CD4-positive, CD25-positive, alpha-beta regulatory T cell (primary cell): ENCODE measurements at regions not wholly inside any gene's neighbourhood (a gene's known extent, or its start where the extent isn't known, plus 50 kb on each side); places are given as distances from the start of the nearest gene placed in this dataset.
"Not testable (repeated sequence)": the region's sequence is repeated elsewhere in the genome, so short reads cannot be mapped to it uniquely, and the experiment has no call there.

Source experiments
- ATAC-seq, 2 donors: fragments of 150-1000 bp; cut with Tn5 transposase; one replicate each; pipeline ENCODE4 v1.10.0; 2021; ENCODE audit warnings: low read depth in 2 of 2, moderate number of reproducible peaks in 2 of 2, moderate library complexity in 1 of 2
- DNase-seq, 3 donors: peaks; one replicate each; pipeline versions ENCODE4 v3.0.0 to v3.0.0-alpha.2; 2012 to 2022; ENCODE audit warnings: mixed read lengths in 1 of 3
- H3K27ac ChIP-seq: one replicate; pipeline ENCODE4 v1.7.0; 2013; ENCODE audit warnings: mild to moderate bottlenecking, low read length; ENCODE audit not compliant: insufficient read depth, poor library complexity, severe bottlenecking
- H3K27me3 ChIP-seq: one replicate; pipeline ENCODE4 v1.7.0; 2013; ENCODE audit warnings: low read length; ENCODE audit not compliant: control insufficient read depth, insufficient read depth
- H3K36me3 ChIP-seq: one replicate; pipeline ENCODE4 v1.7.0; 2013; ENCODE audit warnings: mild to moderate bottlenecking, low read length, moderate library complexity; ENCODE audit not compliant: control insufficient read depth, insufficient read depth
- H3K4me1 ChIP-seq: 2 replicates; pipeline ENCODE4 v1.7.0; 2013; ENCODE audit warnings: mild to moderate bottlenecking, low read length; ENCODE audit not compliant: insufficient read depth, control insufficient read depth, poor library complexity, severe bottlenecking
- H3K4me3 ChIP-seq: one replicate; pipeline ENCODE4 v1.7.0; 2013; ENCODE audit warnings: low read depth, mild to moderate bottlenecking, low read length, moderate library complexity
- H3K9me3 ChIP-seq, 2 experiments: 1 replicate in 1 of 2; 2 replicates in 1 of 2; pipeline ENCODE4 v1.7.0; 2013; ENCODE audit warnings: low read length in 2 of 2, mild to moderate bottlenecking in 1 of 2, moderate library complexity in 1 of 2; ENCODE audit not compliant: control insufficient read depth in 2 of 2
- H3K27ac Mint-ChIP-seq, 3 donors: one replicate each; pipeline ENCODE4 v1.8.0; 2020 to 2022; ENCODE audit warnings: mild to moderate bottlenecking in 3 of 3, mixed read lengths in 3 of 3, moderate library complexity in 2 of 3
- H3K27me3 Mint-ChIP-seq: one replicate; pipeline ENCODE4 v1.8.0; 2022; ENCODE audit warnings: mild to moderate bottlenecking, mixed read lengths
- H3K36me3 Mint-ChIP-seq: one replicate; pipeline ENCODE4 v1.8.0; 2020; ENCODE audit warnings: mixed read lengths
- H3K4me1 Mint-ChIP-seq, 4 donors: one replicate each; pipeline ENCODE4 v1.8.0; 2020 to 2022; ENCODE audit warnings: mixed read lengths in 4 of 4, mild to moderate bottlenecking in 1 of 4
- H3K4me3 Mint-ChIP-seq, 4 donors: one replicate each; pipeline ENCODE4 v1.8.0; 2020 to 2022; ENCODE audit warnings: mild to moderate bottlenecking in 4 of 4, mixed read lengths in 4 of 4, moderate library complexity in 3 of 4
- H3K9me3 Mint-ChIP-seq, 7 donors: one replicate each; pipeline ENCODE4 v1.8.0; 2020 to 2022; ENCODE audit warnings: mixed read lengths in 7 of 7, mild to moderate bottlenecking in 3 of 7, moderate library complexity in 2 of 7

DNA sequence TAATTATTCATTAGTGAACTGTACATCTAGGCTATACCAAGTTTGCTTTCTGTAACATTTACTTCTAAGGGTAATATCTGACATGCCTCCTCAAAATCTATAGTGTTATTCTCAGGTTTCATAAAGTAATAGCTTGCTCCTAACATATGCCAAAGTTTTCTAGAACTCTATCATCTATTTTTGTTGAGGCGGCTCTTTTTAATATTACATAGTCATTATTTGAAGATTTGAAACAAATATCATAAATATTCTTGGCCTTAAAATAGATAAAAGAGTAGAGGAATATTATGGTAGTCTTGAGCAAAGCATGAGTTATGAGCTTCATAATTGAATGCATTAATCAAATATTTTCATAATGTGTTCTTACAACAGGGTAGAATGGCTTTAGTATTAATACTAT is 327.2 kb upstream of the KCND2 start:
- Histone ChIP-seq H3K4me3 (no peak overlapping the region), H3K27ac (no peak overlapping the region), H3K27me3 (no peaks in the 10 kb centered on the region), H3K36me3 (no peaks in the 10 kb centered on the region), H3K4me1 (no peaks in the 10 kb centered on the region), H3K9me3 (no peaks in the 10 kb centered on the region)
- Mint-ChIP-seq H3K4me1 (no peaks in the 10 kb centered on the region), H3K4me3 (no peak overlapping the region), H3K27ac (no peak overlapping the region), H3K36me3 (no peaks in the 10 kb centered on the region), H3K27me3 (no peaks in the 10 kb centered on the region), H3K9me3 (peaks cover 0 to 19% (median 3%) of the 10 kb centered on the region in 7 donors)
- DNase-seq (no peak), ATAC-seq (no peak)

- H3K4me3 Mint-ChIP-seq = no peak overlapping the region
- Histone ChIP-seq H3K4me1 (no peaks in the 10 kb centered on the region), H3K27me3 (no peaks in the 10 kb centered on the region), H3K36me3 (no peaks in the 10 kb centered on the region), H3K27ac (no peak overlapping the region), H3K4me3 (no peak overlapping the region), H3K9me3 (no peaks in the 10 kb centered on the region)
- H3K27ac Mint-ChIP-seq = no peak overlapping the region
- H3K9me3 Mint-ChIP-seq = peaks cover 0 to 15% (median 3%) of the 10 kb centered on the region in 7 donors
- no peaks in the 10 kb centered on the region for H3K4me1 Mint-ChIP-seq
- H3K36me3 Mint-ChIP-seq = no peaks in the 10 kb centered on the region
- no peak for DNase-seq
- H3K27me3 Mint-ChIP-seq = no peaks in the 10 kb centered on the region
- no peak for ATAC-seq
These were observed 323.9 kb upstream of the KCND2 start for GRCh38 chr7:119949053-119949452.

- H3K9me3 Mint-ChIP-seq = peaks cover 0 to 11% (median 3%) of the 10 kb centered on the region in 7 donors
- H3K9me3 ChIP-seq, H3K4me3 Mint-ChIP-seq, H3K4me1 ChIP-seq, H3K36me3 ChIP-seq, DNase-seq, H3K27me3 ChIP-seq, H3K27ac ChIP-seq, H3K36me3 Mint-ChIP-seq, H3K4me1 Mint-ChIP-seq, H3K27ac Mint-ChIP-seq, H3K4me3 ChIP-seq, ATAC-seq, H3K27me3 Mint-ChIP-seq: not testable (repeated sequence)
These were observed 322.5 kb upstream of the KCND2 start for GRCh38 chr7:119950390-119951041.

DNA sequence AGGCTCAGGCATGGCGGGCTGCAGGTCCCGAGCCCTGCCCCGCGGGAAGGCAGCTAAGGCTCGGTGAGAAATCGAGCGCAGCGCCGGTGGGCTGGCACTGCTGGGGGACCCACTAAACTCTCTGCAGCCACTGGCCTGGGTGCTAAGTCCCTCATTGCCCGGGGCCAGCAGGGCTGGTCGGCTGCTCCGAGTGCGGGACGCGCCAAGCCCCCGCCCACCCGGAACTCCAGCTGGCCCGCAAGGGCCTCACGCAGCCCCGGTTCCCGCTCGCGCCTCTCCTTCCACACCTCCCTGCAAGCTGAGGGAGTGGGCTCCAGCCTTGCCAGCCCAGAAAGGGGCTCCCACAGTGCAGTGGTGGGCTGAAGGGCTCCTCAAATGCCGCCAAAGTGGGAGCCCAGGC is 321.4 kb upstream of the KCND2 start:
- not testable (repeated sequence) for H3K27ac ChIP-seq, H3K27ac Mint-ChIP-seq, H3K9me3 ChIP-seq, H3K4me3 ChIP-seq, H3K27me3 Mint-ChIP-seq, H3K4me1 Mint-ChIP-seq, ATAC-seq, H3K27me3 ChIP-seq, H3K4me1 ChIP-seq, DNase-seq, H3K36me3 ChIP-seq, H3K4me3 Mint-ChIP-seq, H3K36me3 Mint-ChIP-seq
- H3K9me3 Mint-ChIP-seq = peaks cover 0 to 11% (median under 1%) of the 10 kb centered on the region in 7 donors

- H3K4me1 Mint-ChIP-seq = no peaks in the 10 kb centered on the region
- ATAC-seq = no peak
- no peaks in the 10 kb centered on the region for H3K36me3 ChIP-seq
- no peaks in the 10 kb centered on the region for H3K36me3 Mint-ChIP-seq
- DNase-seq = no peak
- H3K4me3 ChIP-seq = no peak overlapping the region
- H3K4me1 ChIP-seq = no peaks in the 10 kb centered on the region
- no peak overlapping the region for H3K27ac ChIP-seq
- H3K27ac Mint-ChIP-seq = no peak overlapping the region
- no peaks in the 10 kb centered on the region for H3K27me3 ChIP-seq
- H3K9me3 ChIP-seq = no peaks in the 10 kb centered on the region
- peaks cover 0 to 11% (median 3%) of the 10 kb centered on the region in 7 donors for H3K9me3 Mint-ChIP-seq
- H3K27me3 Mint-ChIP-seq = no peaks in the 10 kb centered on the region
- H3K4me3 Mint-ChIP-seq = no peak overlapping the region
These were observed 315.6 kb upstream of the KCND2 start for GRCh38 chr7:119957335-119957734.

- Mint-ChIP-seq H3K27ac (no peak overlapping the region), H3K9me3 (peaks cover 0 to 15% (median 4%) of the 10 kb centered on the region in 7 donors), H3K4me3 (no peak overlapping the region), H3K27me3 (no peaks in the 10 kb centered on the region), H3K4me1 (no peaks in the 10 kb centered on the region), H3K36me3 (no peaks in the 10 kb centered on the region)
- no peaks in the 10 kb centered on the region for H3K36me3 ChIP-seq
- DNase-seq (no peak), ATAC-seq (no peak)
- H3K4me3 ChIP-seq = no peak overlapping the region
- H3K27ac ChIP-seq = no peak overlapping the region
- H3K27me3 ChIP-seq = no peaks in the 10 kb centered on the region
- no peaks in the 10 kb centered on the region for H3K4me1 ChIP-seq
- H3K9me3 ChIP-seq = no peaks in the 10 kb centered on the region
These were observed 313.2 kb upstream of the KCND2 start for GRCh38 chr7:119959811-119960210.

- no peak for ATAC-seq
- H3K4me1 ChIP-seq = no peaks in the 10 kb centered on the region
- H3K9me3 ChIP-seq = no peaks in the 10 kb centered on the region
- no peak overlapping the region for H3K27ac ChIP-seq
- no peaks in the 10 kb centered on the region for H3K36me3 ChIP-seq
- no peak overlapping the region for H3K4me3 ChIP-seq
- Mint-ChIP-seq H3K9me3 (peaks cover 0 to 8% (median 2%) of the 10 kb centered on the region in 7 donors), H3K4me3 (no peak overlapping the region), H3K4me1 (no peaks in the 10 kb centered on the region), H3K27ac (no peak overlapping the region), H3K27me3 (no peaks in the 10 kb centered on the region), H3K36me3 (no peaks in the 10 kb centered on the region)
- no peaks in the 10 kb centered on the region for H3K27me3 ChIP-seq
- no peak for DNase-seq
These were observed 309.3 kb upstream of the KCND2 start for GRCh38 chr7:119963654-119964053.

GRCh38 chr7:119964065-119964464 is 308.9 kb upstream of the KCND2 start:
- ATAC-seq (no peak), DNase-seq (no peak)
- no peak overlapping the region for H3K4me3 ChIP-seq
- Mint-ChIP-seq H3K4me3 (no peak overlapping the region), H3K4me1 (no peaks in the 10 kb centered on the region), H3K27ac (no peak overlapping the region), H3K9me3 (peaks cover 0 to 10% (median 2%) of the 10 kb centered on the region in 7 donors), H3K27me3 (no peaks in the 10 kb centered on the region), H3K36me3 (no peaks in the 10 kb centered on the region)
- no peak overlapping the region for H3K27ac ChIP-seq
- H3K36me3 ChIP-seq = no peaks in the 10 kb centered on the region
- H3K27me3 ChIP-seq = no peaks in the 10 kb centered on the region
- H3K9me3 ChIP-seq = no peaks in the 10 kb centered on the region
- no peaks in the 10 kb centered on the region for H3K4me1 ChIP-seq
